Erythroblast (primary cell): ENCODE measurements at regions not wholly inside any gene's neighbourhood (a gene's known extent, or its start where the extent isn't known, plus 50 kb on each side); places are given as distances from the start of the nearest gene placed in this dataset.

Experiments
- GATA1 ChIP-seq: IDR thresholded peaks from 2 replicates; pipeline ENCODE4 v1.6.1; 2011; ENCODE audit warnings: low read depth, mild to moderate bottlenecking, control low read depth, low read length, moderate library complexity
- POLR2A ChIP-seq: IDR thresholded peaks from 2 replicates; pipeline ENCODE4 v1.6.1; 2011; ENCODE audit warnings: mild to moderate bottlenecking, low read length

DNA sequence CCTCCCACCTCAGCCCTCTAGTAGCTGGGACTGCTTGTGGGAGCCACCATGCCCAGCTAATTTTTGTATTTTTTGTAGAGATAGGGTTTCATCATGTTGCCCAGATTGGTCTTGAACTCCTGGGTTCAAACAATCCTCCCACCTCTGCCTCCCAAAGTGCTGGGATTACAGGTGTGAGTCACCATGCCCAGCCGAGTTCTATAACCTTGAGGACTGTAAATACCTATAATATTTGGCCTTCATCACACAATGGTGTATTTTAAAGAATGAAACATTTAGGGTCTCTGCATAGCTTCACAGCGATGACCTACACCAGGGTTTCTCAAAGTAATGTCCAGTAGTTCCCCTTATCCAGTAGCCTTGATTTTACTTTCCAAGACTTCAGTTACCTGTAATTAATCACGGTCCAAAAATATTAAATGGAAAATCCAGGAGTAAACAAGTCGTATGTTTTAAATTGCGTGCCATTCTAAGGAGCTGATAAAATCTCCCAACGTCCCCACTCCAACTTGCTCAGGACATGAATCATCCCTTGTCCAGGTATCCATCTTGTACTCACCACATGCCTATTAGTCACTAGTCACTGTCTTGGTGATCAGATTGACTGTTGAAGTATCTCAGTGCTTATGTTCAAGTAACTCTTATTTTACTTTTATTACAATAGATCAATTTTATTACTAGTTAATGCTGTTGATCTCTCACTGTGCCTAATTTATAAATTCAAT, 368.2 kb downstream of the BTG1 start:
- TF ChIP-seq POLR2A (no peak), GATA1 (no peak)
